ENCODE measurements at regions not wholly inside any gene's neighbourhood (a gene's known extent, or its start where the extent isn't known, plus 50 kb on each side); places are given as distances from the start of the nearest gene placed in this dataset.

DNA sequence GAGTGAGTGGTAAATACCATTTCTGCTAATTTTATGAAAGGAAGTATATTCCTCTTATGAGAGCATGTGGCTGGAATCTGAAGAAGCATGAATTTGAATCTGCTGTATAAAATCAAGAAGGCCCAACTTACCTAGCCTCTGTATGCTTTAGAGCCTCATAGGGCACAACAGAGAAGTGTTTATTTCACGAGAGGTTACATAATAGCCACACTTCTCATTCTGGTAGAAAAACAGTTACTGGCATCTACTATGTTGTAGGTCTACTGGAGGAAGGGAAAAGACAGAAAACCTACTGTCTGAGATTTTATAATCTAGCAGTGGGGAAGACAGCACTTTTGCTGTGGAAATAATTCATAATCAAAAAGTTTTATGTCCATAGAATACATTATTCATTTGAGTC, 172.6 kb upstream of the ZNF608 start:
- no peak overlapping the region for H3K27ac ChIP-seq
- DNase-seq (ENCODE audit: low read depth, low spot score), result no peak

GRCh38 chr5:124919747-124920525, 173.5 kb upstream of the ZNF608 start:
- H3K27ac ChIP-seq, result no peak overlapping the region
- DNase-seq (ENCODE audit: low read depth, low spot score), result no peak

- no peak overlapping the region for H3K27ac ChIP-seq
- no peak for DNase-seq (ENCODE audit: low read depth, low spot score)
Observed at GRCh38 chr5:124920909-124921666, 174.6 kb upstream of the ZNF608 start.

DNA sequence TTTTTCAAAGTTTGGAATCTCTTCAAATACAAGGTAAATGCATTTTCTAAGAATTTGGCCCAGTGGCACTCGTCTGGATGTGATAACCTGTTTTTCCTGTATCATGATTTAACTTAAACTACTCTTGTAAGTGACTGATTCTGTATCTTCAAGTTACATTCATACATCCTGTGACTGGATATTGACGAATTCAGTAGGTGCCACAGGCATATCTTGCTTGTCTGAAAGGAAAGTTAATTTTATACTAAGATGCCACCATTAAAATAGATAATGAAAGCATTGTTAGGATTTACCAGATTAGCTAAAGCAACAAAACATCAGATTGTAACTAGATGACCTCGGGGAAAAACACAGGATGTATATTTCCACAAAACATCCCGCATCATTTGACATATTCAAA, 175.3 kb upstream of the ZNF608 start:
- no peak overlapping the region for H3K27ac ChIP-seq
- DNase-seq (ENCODE audit: low read depth, low spot score), result no peak

DNA sequence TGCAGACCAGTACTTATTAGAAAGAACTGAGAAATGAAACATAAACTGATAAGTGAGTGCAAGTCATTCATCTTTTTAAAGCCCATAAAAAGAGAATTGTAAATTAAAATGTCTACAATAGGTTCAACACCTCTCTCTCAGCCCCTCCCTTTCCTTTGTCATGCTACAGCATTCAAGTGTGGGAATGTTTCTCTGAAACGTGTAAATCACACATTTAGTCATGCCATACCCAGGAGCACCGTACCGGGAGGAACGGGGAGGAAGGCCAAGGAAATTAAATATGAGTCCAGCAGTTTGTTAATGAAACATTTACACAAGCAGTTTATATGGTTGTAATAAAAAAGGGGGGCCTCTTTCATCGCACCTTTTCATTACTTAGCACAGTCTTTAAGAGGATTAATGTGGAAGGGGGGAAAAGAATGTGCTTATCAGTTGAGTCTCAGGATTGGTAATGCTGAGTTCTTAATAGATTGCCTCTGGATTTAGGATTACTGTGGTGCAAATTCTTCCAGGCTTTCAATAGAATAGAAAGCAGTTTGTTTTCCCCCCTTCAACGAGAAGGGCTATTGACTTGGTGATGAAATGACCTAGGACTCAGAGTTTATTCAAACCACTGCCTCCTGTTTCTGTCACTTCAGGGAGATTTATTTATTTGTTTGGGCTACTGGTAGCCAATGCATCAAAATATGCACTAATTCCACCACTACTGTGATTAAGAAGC, 176.0 kb upstream of the ZNF608 start:
- no peak for DNase-seq (ENCODE audit: low read depth, low spot score)
- H3K27ac ChIP-seq, result no peak overlapping the region

GRCh38 chr5:124923131-124923530, 176.7 kb upstream of the ZNF608 start:
- no peak for DNase-seq (ENCODE audit: low read depth, low spot score)
- no peak overlapping the region for H3K27ac ChIP-seq

DNA sequence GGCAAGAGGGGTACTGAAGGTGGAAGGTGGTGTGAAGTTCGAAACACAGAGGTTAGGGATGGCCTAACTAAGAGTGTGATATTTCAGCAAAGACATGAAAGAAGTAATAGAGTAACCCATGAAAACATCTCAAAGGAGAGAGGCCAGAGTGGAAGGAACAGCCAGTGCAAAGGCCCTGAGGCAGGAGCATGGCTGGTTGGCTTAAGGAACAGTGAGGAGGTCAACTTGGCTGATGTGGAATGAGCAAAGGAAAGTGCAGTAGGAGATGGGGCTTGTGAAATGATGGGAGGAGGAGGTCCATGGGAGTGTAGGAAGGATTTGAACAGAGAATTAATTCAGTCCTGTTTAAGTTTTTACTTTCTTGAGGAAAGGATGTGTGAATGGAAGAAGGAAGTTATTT, 178.3 kb upstream of the ZNF608 start:
- no peak for DNase-seq (ENCODE audit: low read depth, low spot score)
- no peak overlapping the region for H3K27ac ChIP-seq

GRCh38 chr5:124927735-124928134, 181.3 kb upstream of the ZNF608 start:
- no peak overlapping the region for H3K27ac ChIP-seq
- DNase-seq (ENCODE audit: low read depth, low spot score), result no peak

DNA sequence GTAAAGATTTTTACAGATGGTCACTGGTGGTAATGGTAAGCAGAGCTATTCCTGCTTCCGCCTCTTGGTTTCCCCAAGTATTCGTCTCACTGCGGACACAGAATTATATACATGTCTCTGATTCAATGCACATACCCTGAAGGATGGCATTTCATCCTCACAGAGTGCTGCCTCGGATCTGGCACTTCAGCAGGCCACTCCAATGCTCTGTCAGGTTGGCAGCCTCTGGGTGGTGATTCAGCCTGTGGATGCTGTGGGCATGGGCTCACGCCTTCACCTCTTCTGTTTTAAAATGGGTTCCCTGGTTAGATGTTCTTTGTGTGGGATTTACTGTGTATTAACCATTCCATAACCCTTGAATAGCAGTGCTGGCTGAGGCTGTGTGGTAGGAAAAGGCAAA, 182.6 kb upstream of the ZNF608 start:
- no peak for DNase-seq (ENCODE audit: low read depth, low spot score)
- H3K27ac ChIP-seq, result no peak overlapping the region

DNA sequence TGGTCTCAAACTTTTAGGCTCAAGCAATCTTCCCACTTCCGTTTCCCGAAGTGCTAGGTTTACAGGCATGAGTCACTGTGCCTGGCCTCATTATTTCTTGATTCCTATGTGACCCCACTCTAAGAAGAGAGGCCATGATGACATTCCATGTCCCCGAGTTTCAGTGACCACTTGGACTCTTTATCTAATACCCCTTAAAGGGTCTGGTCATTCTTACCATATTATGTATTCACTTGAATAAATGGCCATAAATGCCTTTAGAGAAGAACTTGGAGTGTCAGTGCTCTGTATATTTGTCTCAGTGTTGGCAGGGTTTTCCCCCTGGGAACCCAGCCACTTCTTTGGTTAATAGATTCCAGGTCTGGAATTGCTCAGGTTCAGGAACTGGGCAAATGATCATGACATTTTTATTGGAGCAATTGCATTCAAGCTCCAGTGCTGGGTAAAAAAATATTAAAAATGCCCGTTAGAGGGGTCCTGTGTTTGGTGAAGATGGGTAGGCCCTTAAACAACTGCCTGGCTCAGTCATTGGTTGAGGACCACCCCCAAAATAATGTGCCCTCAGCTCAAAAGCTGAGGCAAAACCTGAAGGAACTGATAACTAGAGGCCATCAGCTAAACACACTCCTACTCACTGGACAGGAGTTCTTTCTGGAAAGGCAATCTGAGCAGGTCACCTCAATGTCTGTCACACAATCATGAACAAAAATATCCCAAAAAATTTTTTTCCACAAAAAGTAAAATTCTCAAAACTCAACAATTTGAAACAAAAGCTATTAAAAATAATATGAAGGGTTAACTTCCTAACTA, 186.6 kb upstream of the ZNF608 start:
- DNase-seq (ENCODE audit: low read depth, low spot score), result no peak
- no peak overlapping the region for H3K27ac ChIP-seq

DNA sequence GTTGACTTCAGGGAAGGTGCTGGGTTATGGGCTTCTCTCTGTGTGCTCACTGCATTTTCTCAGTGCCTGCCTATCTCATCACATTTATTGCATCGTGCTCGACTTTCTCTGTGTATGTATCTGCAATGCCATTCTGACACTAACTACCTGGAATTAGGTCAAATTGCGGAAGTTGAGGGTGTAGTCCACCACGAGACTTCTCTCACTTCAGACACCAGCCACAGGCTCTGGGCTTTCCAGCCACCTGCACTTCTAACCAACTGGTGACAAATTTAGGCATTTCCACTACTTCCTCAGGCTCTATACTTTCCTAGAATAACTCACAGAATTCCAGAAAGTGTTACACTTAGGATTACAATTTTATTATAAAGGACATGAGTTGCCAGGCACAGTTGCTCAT, 188.6 kb upstream of the ZNF608 start:
- no peak overlapping the region for H3K27ac ChIP-seq
- no peak for DNase-seq (ENCODE audit: low read depth, low spot score)

- H3K27ac ChIP-seq, result no peak overlapping the region
Observed at GRCh38 chr5:124936626-124936933, 190.1 kb upstream of the ZNF608 start.

GRCh38 chr5:124941051-124942049, 194.9 kb upstream of the ZNF608 start:
- H3K27ac ChIP-seq, result no peak overlapping the region
- no peak for DNase-seq (ENCODE audit: low read depth, low spot score)

More at GRCh38 chr5:124936626-124936933, 190.1 kb upstream of the ZNF608 start:
- DNase-seq (ENCODE audit: low read depth, low spot score), result no peak

DNA sequence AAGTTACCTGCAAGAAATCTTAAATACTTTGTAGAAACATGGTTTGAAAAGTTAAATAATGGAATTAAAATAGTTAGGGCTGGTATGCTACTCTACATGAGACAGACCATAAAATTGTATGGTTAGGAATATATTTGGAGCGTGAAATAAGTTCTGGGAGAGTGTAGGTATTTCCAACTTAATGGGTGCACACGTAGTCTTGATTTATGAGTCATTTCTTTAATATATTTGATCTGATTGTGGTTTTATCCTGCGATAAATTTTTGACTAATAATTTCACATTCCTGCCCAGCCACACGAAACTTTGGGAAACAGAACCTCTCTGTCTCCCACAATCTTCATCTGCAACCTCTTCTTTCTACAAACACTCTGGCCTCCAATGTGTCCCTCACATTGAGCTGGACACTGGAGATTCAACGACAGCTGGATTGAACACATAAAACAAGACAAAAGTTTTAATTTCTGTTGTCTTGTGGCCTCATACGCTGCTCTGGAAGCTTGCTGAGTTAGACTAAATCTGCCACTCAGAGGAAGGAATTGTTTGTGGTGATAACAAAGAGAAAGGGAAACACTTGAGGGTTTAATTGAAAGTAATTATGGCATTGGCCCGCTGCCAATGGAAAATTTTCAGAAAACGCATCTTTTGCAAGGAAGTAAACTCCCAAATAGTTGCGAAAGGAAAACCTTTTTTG, 201.8 kb upstream of the ZNF608 start:
- no peak for DNase-seq (ENCODE audit: low read depth, low spot score)

GRCh38 chr5:124948754-124949275, 202.4 kb upstream of the ZNF608 start:
- H3K27ac ChIP-seq, result no peak overlapping the region
- no peak for DNase-seq (ENCODE audit: low read depth, low spot score)

More for the DNA sequence above, 201.8 kb upstream of the ZNF608 start:
- no peak overlapping the region for H3K27ac ChIP-seq

- DNase-seq (ENCODE audit: low read depth, low spot score), result no peak
- no peak overlapping the region for H3K27ac ChIP-seq
Observed at GRCh38 chr5:124949862-124950261, 203.4 kb upstream of the ZNF608 start.

DNA sequence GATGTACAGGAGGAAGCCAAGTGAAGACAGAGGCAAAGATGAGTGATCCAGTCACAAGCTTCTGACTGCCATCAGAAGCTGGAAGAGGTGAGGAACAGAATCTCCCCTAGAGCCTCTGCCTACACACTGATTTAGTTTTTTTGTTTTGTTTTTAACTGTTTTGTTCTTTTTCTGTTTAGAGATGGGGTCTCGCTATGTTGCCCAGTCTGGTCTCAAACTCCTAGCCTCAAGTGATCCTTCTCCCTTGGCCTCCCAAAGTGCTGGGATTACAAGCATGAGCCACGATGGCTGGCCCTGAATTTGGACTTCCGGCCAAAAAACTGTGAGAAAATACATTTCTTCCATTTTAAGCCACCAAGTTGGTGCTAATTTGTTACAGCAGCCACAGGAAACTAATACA, 204.7 kb upstream of the ZNF608 start:
- no peak overlapping the region for H3K27ac ChIP-seq
- no peak for DNase-seq (ENCODE audit: low read depth, low spot score)

- H3K27ac ChIP-seq, result no peak overlapping the region
- no peak for DNase-seq (ENCODE audit: low read depth, low spot score)
Observed at GRCh38 chr5:124951661-124952060, 205.2 kb upstream of the ZNF608 start.
